ENCODE measurements at regions not wholly inside any gene's neighbourhood (a gene's known extent, or its start where the extent isn't known, plus 50 kb on each side); places are given as distances from the start of the nearest gene placed in this dataset.

DNA sequence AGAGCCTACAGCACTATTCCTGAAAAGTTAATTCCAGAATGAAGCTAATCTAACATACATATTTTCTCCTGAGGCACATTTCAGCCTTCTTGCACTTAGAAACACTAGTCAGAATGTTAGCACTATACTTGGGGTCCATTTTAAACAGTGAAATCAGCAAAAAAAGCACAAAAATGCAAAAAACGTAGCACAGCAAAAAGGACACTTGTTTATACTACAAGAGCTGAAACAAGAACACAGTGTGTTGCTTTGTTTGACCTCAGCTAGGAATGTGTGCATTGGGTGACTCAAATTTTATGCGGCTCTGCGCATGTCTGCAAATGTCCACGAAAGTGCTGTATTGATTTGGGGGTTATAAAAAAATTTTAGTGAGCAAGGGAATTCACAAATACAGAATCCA, 226.2 kb downstream of the KCNRG start:
- Histone ChIP-seq H3K27me3 (no peaks in the 10 kb centered on the region), H3K4me3 (ENCODE audit: low read depth, low read length) (no peak overlapping the region), H3K4me1 (no peaks in the 10 kb centered on the region), H3K36me3 (no peaks in the 10 kb centered on the region), H3K9me3 (no peaks in the 10 kb centered on the region)
- no peak for DNase-seq
- TF ChIP-seq CTCF (IDR thresholded peaks at IDR 0.05; ENCODE audit: low read depth, low read length): no peak

DNA sequence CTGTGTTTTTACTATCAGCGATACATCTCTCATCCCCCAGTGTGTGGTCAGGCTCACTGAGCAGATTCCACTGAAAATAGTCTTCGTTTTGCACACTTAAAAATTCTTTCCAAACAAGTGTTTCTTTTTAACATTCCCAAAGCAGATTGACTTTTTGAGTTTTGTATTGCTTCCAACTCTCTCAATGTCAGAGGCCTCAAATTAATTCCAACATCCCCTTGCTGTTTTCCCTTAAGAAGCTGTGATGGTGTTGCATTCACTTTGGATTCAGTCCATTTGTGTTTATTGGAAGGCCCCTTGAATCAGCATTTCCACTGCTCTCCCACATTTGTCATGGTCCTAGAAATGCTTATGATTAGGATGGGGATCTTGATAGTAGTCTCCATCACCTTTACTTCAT, 228.7 kb downstream of the KCNRG start:
- no peak for DNase-seq
- Histone ChIP-seq H3K4me3 (ENCODE audit: low read depth, low read length) (no peak overlapping the region), H3K27me3 (no peaks in the 10 kb centered on the region), H3K9me3 (no peaks in the 10 kb centered on the region), H3K36me3 (no peaks in the 10 kb centered on the region), H3K4me1 (no peaks in the 10 kb centered on the region)
- TF ChIP-seq CTCF (IDR thresholded peaks at IDR 0.05; ENCODE audit: low read depth, low read length): no peak

GRCh38 chr13:50244355-50244712, 229.1 kb downstream of the KCNRG start:
- H3K4me1 ChIP-seq: no peaks in the 10 kb centered on the region
- no peak for TF ChIP-seq CTCF (IDR thresholded peaks at IDR 0.05; ENCODE audit: low read depth, low read length)
- H3K27me3 ChIP-seq: no peaks in the 10 kb centered on the region
- no peak for DNase-seq
- H3K4me3 ChIP-seq (ENCODE audit: low read depth, low read length): no peak overlapping the region
- H3K9me3 ChIP-seq: no peaks in the 10 kb centered on the region
- no peaks in the 10 kb centered on the region for H3K36me3 ChIP-seq

GRCh38 chr13:50244713-50245574, 229.7 kb downstream of the KCNRG start:
- no peak for TF ChIP-seq CTCF (IDR thresholded peaks at IDR 0.05; ENCODE audit: low read depth, low read length)
- no peak overlapping the region for H3K4me3 ChIP-seq (ENCODE audit: low read depth, low read length)
- H3K9me3 ChIP-seq: no peaks in the 10 kb centered on the region
- no peaks in the 10 kb centered on the region for H3K4me1 ChIP-seq
- H3K27me3 ChIP-seq: no peaks in the 10 kb centered on the region
- H3K36me3 ChIP-seq: no peaks in the 10 kb centered on the region
- DNase-seq: no peak

DNA sequence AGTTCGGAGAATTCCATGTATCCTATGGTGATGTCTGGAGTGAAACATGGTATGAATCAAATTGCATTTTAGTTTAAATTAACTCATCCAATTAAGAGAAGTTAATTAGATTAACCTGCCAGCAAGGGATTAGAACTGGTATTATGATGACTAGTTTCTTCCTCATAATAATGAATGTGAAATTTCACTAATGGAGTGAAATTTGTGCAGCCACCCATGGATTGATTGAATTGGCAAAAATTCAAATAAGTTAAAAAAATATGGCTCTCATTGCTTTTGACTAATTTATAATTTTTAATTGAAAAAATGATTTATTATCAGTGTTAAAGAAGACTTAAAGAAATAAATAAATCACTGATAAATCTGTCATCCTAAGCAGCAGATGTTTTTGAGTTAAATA, 232.0 kb downstream of the KCNRG start:
- H3K36me3 ChIP-seq: no peaks in the 10 kb centered on the region
- no peaks in the 10 kb centered on the region for H3K4me1 ChIP-seq
- no peak for TF ChIP-seq CTCF (IDR thresholded peaks at IDR 0.05; ENCODE audit: low read depth, low read length)
- no peaks in the 10 kb centered on the region for H3K9me3 ChIP-seq
- DNase-seq: no peak
- no peaks in the 10 kb centered on the region for H3K27me3 ChIP-seq
- no peak overlapping the region for H3K4me3 ChIP-seq (ENCODE audit: low read depth, low read length)

DNA sequence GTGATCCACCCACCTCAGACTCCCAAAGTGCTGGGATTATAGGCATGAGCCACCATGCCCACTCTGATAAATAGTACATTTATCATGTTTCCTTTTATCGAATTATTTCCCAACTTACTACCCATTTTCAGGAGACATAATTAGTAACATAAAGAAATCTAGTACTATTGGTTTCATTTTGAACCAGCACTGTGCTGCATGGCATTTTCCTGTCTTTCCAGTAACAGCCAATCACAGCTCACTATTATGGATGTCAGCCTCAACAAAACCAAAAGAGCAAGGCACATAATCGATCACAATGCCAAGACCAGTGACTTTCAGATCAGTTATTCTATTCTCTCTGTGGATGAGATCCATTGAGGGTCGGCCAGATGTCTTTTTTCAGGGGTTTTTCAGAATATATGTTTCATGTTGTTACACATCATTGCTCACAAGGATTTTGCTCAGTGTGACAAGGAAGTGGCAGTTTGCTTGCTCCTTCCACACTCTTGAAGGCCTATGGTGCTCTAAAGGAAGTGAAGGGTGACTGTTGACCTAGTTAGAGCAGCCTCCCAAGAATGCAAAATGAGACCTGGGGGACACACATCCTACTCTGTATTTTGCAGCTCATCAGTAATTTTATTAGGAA, 233.4 kb downstream of the KCNRG start:
- no peak for DNase-seq

More for the DNA sequence above, 233.4 kb downstream of the KCNRG start:
- no peaks in the 10 kb centered on the region for H3K36me3 ChIP-seq
- H3K4me3 ChIP-seq (ENCODE audit: low read depth, low read length): no peak overlapping the region
- no peaks in the 10 kb centered on the region for H3K4me1 ChIP-seq
- TF ChIP-seq CTCF (IDR thresholded peaks at IDR 0.05; ENCODE audit: low read depth, low read length): no peak
- no peaks in the 10 kb centered on the region for H3K9me3 ChIP-seq
- H3K27me3 ChIP-seq: no peaks in the 10 kb centered on the region
